SJCRH30 (cell line): ENCODE measurements at regions not wholly inside any gene's neighbourhood (a gene's known extent, or its start where the extent isn't known, plus 50 kb on each side); places are given as distances from the start of the nearest gene placed in this dataset.

Experiments
- DNase-seq, 2 experiments: peaks; one replicate each; pipeline ENCODE4 v3.0.0-alpha.2; 2015 to 2020
- H3K27ac ChIP-seq: fragments of 250-450 bp; sonication (Bioruptor Pico); 2 replicates; pipeline ENCODE4 v1.5.1; 2020; ENCODE audit warnings: mild to moderate bottlenecking, moderate library complexity
- H3K27me3 ChIP-seq: fragments of 250-450 bp; sonication (Bioruptor Pico); 2 replicates; pipeline ENCODE4 v1.5.1; 2020; ENCODE audit warnings: mild to moderate bottlenecking, moderate library complexity
- H3K36me3 ChIP-seq: fragments of 250-450 bp; sonication (Bioruptor Pico); 2 replicates; pipeline ENCODE4 v1.5.1; 2020; ENCODE audit warnings: mild to moderate bottlenecking, moderate library complexity
- H3K4me1 ChIP-seq: fragments of 250-450 bp; sonication (Bioruptor Pico); 2 replicates; pipeline ENCODE4 v1.5.1; 2020; ENCODE audit warnings: mild to moderate bottlenecking, moderate library complexity
- H3K4me3 ChIP-seq: fragments of 250-450 bp; sonication (Bioruptor Pico); 2 replicates; pipeline ENCODE4 v1.5.1; 2020; ENCODE audit warnings: mild to moderate bottlenecking, moderate library complexity
- H3K9me3 ChIP-seq: fragments of 250-450 bp; sonication (Bioruptor Pico); replicated peaks from 2 replicates; pipeline ENCODE4 v1.5.1; 2020; ENCODE audit warnings: mild to moderate bottlenecking, moderate library complexity

GRCh38 chr6:11362564-11362963 is 130.1 kb upstream of the NEDD9 start:
- no peaks in the 10 kb centered on the region for H3K4me1 ChIP-seq
- no peaks in the 10 kb centered on the region for H3K27me3 ChIP-seq
- DNase-seq: no peak
- no peak overlapping the region for H3K4me3 ChIP-seq
- H3K36me3 ChIP-seq: no peaks in the 10 kb centered on the region
- H3K9me3 ChIP-seq: no peaks in the 10 kb centered on the region
- no peak overlapping the region for H3K27ac ChIP-seq

- no peaks in the 10 kb centered on the region for H3K4me1 ChIP-seq
- H3K27me3 ChIP-seq: no peaks in the 10 kb centered on the region
- no peak overlapping the region for H3K4me3 ChIP-seq
- H3K9me3 ChIP-seq: no peaks in the 10 kb centered on the region
- DNase-seq: no peak
- no peaks in the 10 kb centered on the region for H3K36me3 ChIP-seq
- no peak overlapping the region for H3K27ac ChIP-seq
Measured at GRCh38 chr6:11358904-11359830, 126.7 kb upstream of the NEDD9 start.

GRCh38 chr6:11357285-11357684 is 124.8 kb upstream of the NEDD9 start:
- no peaks in the 10 kb centered on the region for H3K27me3 ChIP-seq
- no peaks in the 10 kb centered on the region for H3K4me1 ChIP-seq
- no peak overlapping the region for H3K4me3 ChIP-seq
- no peak overlapping the region for H3K27ac ChIP-seq
- H3K36me3 ChIP-seq: no peaks in the 10 kb centered on the region
- DNase-seq: no peak
- H3K9me3 ChIP-seq: no peaks in the 10 kb centered on the region

- no peak overlapping the region for H3K4me3 ChIP-seq
- H3K27me3 ChIP-seq: no peaks in the 10 kb centered on the region
- H3K27ac ChIP-seq: no peak overlapping the region
- no peaks in the 10 kb centered on the region for H3K4me1 ChIP-seq
- no peaks in the 10 kb centered on the region for H3K9me3 ChIP-seq
- DNase-seq: no peak
- no peaks in the 10 kb centered on the region for H3K36me3 ChIP-seq
Measured at GRCh38 chr6:11356404-11357155, 124.1 kb upstream of the NEDD9 start.

- Histone ChIP-seq H3K36me3 (no peaks in the 10 kb centered on the region), H3K4me3 (no peak overlapping the region), H3K9me3 (no peaks in the 10 kb centered on the region), H3K27me3 (no peaks in the 10 kb centered on the region), H3K27ac (no peak overlapping the region), H3K4me1 (no peaks in the 10 kb centered on the region)
- no peak for DNase-seq
Measured at GRCh38 chr6:11353921-11354389, 121.5 kb upstream of the NEDD9 start.

- H3K4me3 ChIP-seq: no peak overlapping the region
- no peak overlapping the region for H3K27ac ChIP-seq
- H3K4me1 ChIP-seq: no peaks in the 10 kb centered on the region
- H3K27me3 ChIP-seq: no peaks in the 10 kb centered on the region
- no peaks in the 10 kb centered on the region for H3K36me3 ChIP-seq
- no peak for DNase-seq
- no peaks in the 10 kb centered on the region for H3K9me3 ChIP-seq
Measured at GRCh38 chr6:11350294-11350693, 117.8 kb upstream of the NEDD9 start.

GRCh38 chr6:11349880-11350279 is 117.4 kb upstream of the NEDD9 start:
- Histone ChIP-seq H3K27me3 (no peaks in the 10 kb centered on the region), H3K9me3 (no peaks in the 10 kb centered on the region), H3K27ac (no peak overlapping the region), H3K4me3 (no peak overlapping the region), H3K36me3 (no peaks in the 10 kb centered on the region), H3K4me1 (no peaks in the 10 kb centered on the region)
- no peak for DNase-seq

- Histone ChIP-seq H3K4me1 (no peaks in the 10 kb centered on the region), H3K27me3 (no peaks in the 10 kb centered on the region), H3K27ac (no peak overlapping the region), H3K9me3 (no peaks in the 10 kb centered on the region), H3K4me3 (no peak overlapping the region), H3K36me3 (no peaks in the 10 kb centered on the region)
- DNase-seq: no peak
Measured at GRCh38 chr6:11346516-11346915, 114.0 kb upstream of the NEDD9 start.

GRCh38 chr6:11345536-11345935 is 113.1 kb upstream of the NEDD9 start:
- no peak overlapping the region for H3K4me3 ChIP-seq
- H3K36me3 ChIP-seq: no peaks in the 10 kb centered on the region
- H3K27me3 ChIP-seq: no peaks in the 10 kb centered on the region
- H3K9me3 ChIP-seq: no peaks in the 10 kb centered on the region
- no peak overlapping the region for H3K27ac ChIP-seq
- no peak for DNase-seq
- H3K4me1 ChIP-seq: no peaks in the 10 kb centered on the region

GRCh38 chr6:11343963-11344723 is 111.7 kb upstream of the NEDD9 start:
- Histone ChIP-seq H3K27ac (no peak overlapping the region), H3K4me3 (no peak overlapping the region), H3K27me3 (no peaks in the 10 kb centered on the region), H3K4me1 (no peaks in the 10 kb centered on the region), H3K9me3 (no peaks in the 10 kb centered on the region), H3K36me3 (no peaks in the 10 kb centered on the region)
- DNase-seq: no peak

- Histone ChIP-seq H3K36me3 (no peaks in the 10 kb centered on the region), H3K27ac (no peak overlapping the region)
Measured at GRCh38 chr6:11341867-11342266, 109.4 kb upstream of the NEDD9 start.

GRCh38 chr6:11341303-11341702 is 108.8 kb upstream of the NEDD9 start:
- H3K27me3 ChIP-seq: no peaks in the 10 kb centered on the region
- no peak overlapping the region for H3K27ac ChIP-seq
- H3K4me3 ChIP-seq: no peak overlapping the region
- no peaks in the 10 kb centered on the region for H3K4me1 ChIP-seq
- H3K36me3 ChIP-seq: no peaks in the 10 kb centered on the region
- no peaks in the 10 kb centered on the region for H3K9me3 ChIP-seq
- no peak for DNase-seq

More at GRCh38 chr6:11341867-11342266, 109.4 kb upstream of the NEDD9 start:
- Histone ChIP-seq H3K9me3 (no peaks in the 10 kb centered on the region), H3K4me3 (no peak overlapping the region), H3K4me1 (no peaks in the 10 kb centered on the region), H3K27me3 (no peaks in the 10 kb centered on the region)
- DNase-seq: no peak

- Histone ChIP-seq H3K36me3 (no peaks in the 10 kb centered on the region), H3K9me3 (no peaks in the 10 kb centered on the region), H3K4me1 (no peaks in the 10 kb centered on the region), H3K4me3 (no peak overlapping the region), H3K27ac (no peak overlapping the region), H3K27me3 (no peaks in the 10 kb centered on the region)
- DNase-seq: no peak
Measured at GRCh38 chr6:11339380-11339779, 106.9 kb upstream of the NEDD9 start.

GRCh38 chr6:11337306-11337705 is 104.8 kb upstream of the NEDD9 start:
- Histone ChIP-seq H3K36me3 (no peaks in the 10 kb centered on the region), H3K27me3 (no peaks in the 10 kb centered on the region), H3K4me1 (no peaks in the 10 kb centered on the region), H3K27ac (no peak overlapping the region), H3K9me3 (no peaks in the 10 kb centered on the region), H3K4me3 (no peak overlapping the region)
- no peak for DNase-seq

- no peaks in the 10 kb centered on the region for H3K9me3 ChIP-seq
- DNase-seq: no peak
- H3K27ac ChIP-seq: no peak overlapping the region
- H3K36me3 ChIP-seq: no peaks in the 10 kb centered on the region
- H3K27me3 ChIP-seq: no peaks in the 10 kb centered on the region
- H3K4me1 ChIP-seq: no peaks in the 10 kb centered on the region
- no peak overlapping the region for H3K4me3 ChIP-seq
Measured at GRCh38 chr6:11335826-11336225, 103.4 kb upstream of the NEDD9 start.
